Progenitor cell of endocrine pancreas (in vitro differentiated cells): ENCODE measurements at regions not wholly inside any gene's neighbourhood (a gene's known extent, or its start where the extent isn't known, plus 50 kb on each side); places are given as distances from the start of the nearest gene placed in this dataset.

Experiments used
- DNase-seq: peaks from one replicate; pipeline ENCODE4 v3.0.0; 2021; ENCODE audit warnings: low spot score; ENCODE audit not compliant: unreplicated experiment
- H3K27ac Mint-ChIP-seq: 2 replicates; pipeline ENCODE4 v1.8.0; 2021; ENCODE audit warnings: mild to moderate bottlenecking, moderate library complexity, mixed read lengths
- H3K27me3 Mint-ChIP-seq: 2 replicates; pipeline ENCODE4 v1.8.0; 2021; ENCODE audit warnings: mixed read lengths
- H3K36me3 Mint-ChIP-seq: 2 replicates; pipeline ENCODE4 v1.8.0; 2022; ENCODE audit warnings: mixed read lengths; ENCODE audit not compliant: insufficient read depth
- H3K4me1 Mint-ChIP-seq: 2 replicates; pipeline ENCODE4 v1.8.0; 2021; ENCODE audit warnings: low read depth, mixed read lengths
- H3K4me3 Mint-ChIP-seq: 2 replicates; pipeline ENCODE4 v1.8.0; 2021; ENCODE audit warnings: low read depth, mild to moderate bottlenecking, moderate library complexity, mixed read lengths
- H3K9me3 Mint-ChIP-seq: 2 replicates; pipeline ENCODE4 v1.8.0; 2021; ENCODE audit warnings: low read depth, mixed read lengths
- CTCF ChIP-seq: fragments of 200-600 bp; sonication (generic); IDR thresholded peaks from one replicate; pipeline ENCODE4 v1.5.0; 2021; ENCODE audit warnings: antibody characterized with exemption, mild to moderate bottlenecking; ENCODE audit not compliant: unreplicated experiment

GRCh38 chr2:18401471-18401870, 159.0 kb downstream of the RDH14 start:
- peaks cover 3% of the 10 kb centered on the region for H3K27me3 Mint-ChIP-seq
- no peak for TF ChIP-seq CTCF
- DNase-seq = no peak
- H3K4me3 Mint-ChIP-seq = no peak overlapping the region
- no peaks in the 10 kb centered on the region for H3K9me3 Mint-ChIP-seq
- no peaks in the 10 kb centered on the region for H3K36me3 Mint-ChIP-seq
- peaks cover 5% of the 10 kb centered on the region for H3K4me1 Mint-ChIP-seq
- H3K27ac Mint-ChIP-seq = no peak overlapping the region

- Mint-ChIP-seq H3K9me3 (no peaks in the 10 kb centered on the region), H3K4me1 (peaks cover 5% of the 10 kb centered on the region), H3K4me3 (no peak overlapping the region), H3K27ac (no peak overlapping the region), H3K36me3 (no peaks in the 10 kb centered on the region), H3K27me3 (peaks cover 3% of the 10 kb centered on the region)
- no peak for DNase-seq
- no peak for TF ChIP-seq CTCF
Observed at GRCh38 chr2:18399601-18400000, 160.9 kb downstream of the RDH14 start.

- Mint-ChIP-seq H3K4me3 (no peak overlapping the region), H3K27ac (no peak overlapping the region), H3K9me3 (peaks cover under 1% of the 10 kb centered on the region), H3K27me3 (peaks cover 3% of the 10 kb centered on the region), H3K4me1 (peaks cover 5% of the 10 kb centered on the region), H3K36me3 (no peaks in the 10 kb centered on the region)
- no peak for TF ChIP-seq CTCF
- no peak for DNase-seq
Observed at GRCh38 chr2:18398833-18399232, 161.6 kb downstream of the RDH14 start.

- Mint-ChIP-seq H3K9me3 (peaks cover 7% of the 10 kb centered on the region), H3K4me3 (no peak overlapping the region), H3K36me3 (no peaks in the 10 kb centered on the region), H3K27me3 (peaks cover 3% of the 10 kb centered on the region), H3K4me1 (peaks cover 4% of the 10 kb centered on the region), H3K27ac (no peak overlapping the region)
- DNase-seq = no peak
- no peak for TF ChIP-seq CTCF
Observed at GRCh38 chr2:18396329-18397010, 164.0 kb downstream of the RDH14 start.

- H3K4me1 Mint-ChIP-seq = peaks cover 3% of the 10 kb centered on the region
- peaks cover 3% of the 10 kb centered on the region for H3K27me3 Mint-ChIP-seq
- TF ChIP-seq CTCF = no peak
Observed at GRCh38 chr2:18395555-18395954, 164.9 kb downstream of the RDH14 start.

More at GRCh38 chr2:18395555-18395954, 164.9 kb downstream of the RDH14 start:
- no peak for DNase-seq
- H3K9me3 Mint-ChIP-seq = peaks cover 7% of the 10 kb centered on the region
- no peak overlapping the region for H3K27ac Mint-ChIP-seq
- H3K36me3 Mint-ChIP-seq = no peaks in the 10 kb centered on the region
- no peak overlapping the region for H3K4me3 Mint-ChIP-seq
